HEK293 (cell line): ENCODE measurements at regions not wholly inside any gene's neighbourhood (a gene's known extent, or its start where the extent isn't known, plus 50 kb on each side); places are given as distances from the start of the nearest gene placed in this dataset.

Experiments used
- ATF2 ChIP-seq: fragments of 450-650 bp; formaldehyde crosslinking; IDR thresholded peaks from 2 replicates; pipeline ENCODE4 v1.5.1; 2016; ENCODE audit warnings: missing biosample characterization, missing genetic modification characterization, low read depth
- CTCF ChIP-seq: fragments of 450-650 bp; formaldehyde crosslinking; IDR thresholded peaks from 2 replicates; pipeline ENCODE4 v1.5.1; 2016; ENCODE audit warnings: missing biosample characterization, missing genetic modification characterization
- KLF17 ChIP-seq: fragments of 450-650 bp; formaldehyde crosslinking; IDR thresholded peaks from 2 replicates; pipeline ENCODE4 v1.5.1; 2016; ENCODE audit warnings: missing biosample characterization, missing genetic modification characterization
- PRDM1 ChIP-seq: fragments of 450-650 bp; formaldehyde crosslinking; IDR thresholded peaks from 2 replicates; pipeline ENCODE4; 2016; ENCODE audit warnings: missing biosample characterization, missing genetic modification characterization
- SP3 ChIP-seq: fragments of 450-650 bp; formaldehyde crosslinking; IDR thresholded peaks from 2 replicates; pipeline ENCODE4 v1.5.1; 2016; ENCODE audit warnings: missing biosample characterization, missing genetic modification characterization
- ZBTB6 ChIP-seq: fragments of 450-650 bp; formaldehyde crosslinking; IDR thresholded peaks from 2 replicates; pipeline ENCODE4 v1.5.1; 2017; ENCODE audit warnings: missing biosample characterization, missing genetic modification characterization
- ZNF19 ChIP-seq: fragments of 450-650 bp; formaldehyde crosslinking; IDR thresholded peaks from 2 replicates; pipeline ENCODE4; 2016; ENCODE audit warnings: missing biosample characterization, missing genetic modification characterization, low read depth
- ZNF266 ChIP-seq: fragments of 450-650 bp; formaldehyde crosslinking; IDR thresholded peaks from 2 replicates; pipeline ENCODE4 v1.5.1; 2016; ENCODE audit warnings: missing biosample characterization, missing genetic modification characterization, low read depth
- ZNF335 ChIP-seq: fragments of 450-650 bp; formaldehyde crosslinking; conservative IDR thresholded peaks from 2 replicates; pipeline ENCODE4 v1.5.1; 2016; ENCODE audit warnings: missing biosample characterization, missing genetic modification characterization
- ZNF518A ChIP-seq: fragments of 450-650 bp; formaldehyde crosslinking; conservative IDR thresholded peaks from 2 replicates; pipeline ENCODE4 v1.5.1; 2016; ENCODE audit warnings: low read depth, missing biosample characterization, missing genetic modification characterization
- ZNF677 ChIP-seq: fragments of 450-650 bp; IDR thresholded peaks from 2 replicates; pipeline ENCODE4 v1.5.0; 2018; ENCODE audit warnings: missing biosample characterization, mild to moderate bottlenecking, missing genetic modification characterization, moderate library complexity
- ZNF776 ChIP-seq: fragments of 450-650 bp; formaldehyde crosslinking; IDR thresholded peaks from 2 replicates; pipeline ENCODE4 v1.5.0; 2017; ENCODE audit warnings: missing biosample characterization, missing genetic modification characterization, borderline replicate concordance

- TF ChIP-seq CTCF (tag by site-specific recombination) (no peak), ZNF266 (tag by site-specific recombination) (no peak), PRDM1 (no peak), KLF17 (no peak), ZNF776 (no peak), SP3 (tag by site-specific recombination) (no peak), ZNF518A (tag by site-specific recombination) (no peak), ZNF19 (tag by site-specific recombination) (no peak), ZNF335 (tag by site-specific recombination) (no peak), ZNF677 (tag by site-specific recombination) (no peak), ATF2 (tag by site-specific recombination) (no peak), ZBTB6 (tag by site-specific recombination) (no peak)
Observed at GRCh38 chr4:16418814-16419213, 192.5 kb upstream of the TAPT1 start.
